Lower leg skin (tissue), 3 donors: ENCODE measurements at regions not wholly inside any gene's neighbourhood (a gene's known extent, or its start where the extent isn't known, plus 50 kb on each side); places are given as distances from the start of the nearest gene placed in this dataset.

Experiments used
- POLR2A ChIP-seq, 2 donors: fragments of 450-650 bp; IDR thresholded peaks; one replicate each; pipeline ENCODE4 v1.6.1; 2016 to 2017; ENCODE audit warnings: antibody characterized with exemption in 2 of 2, mild to moderate bottlenecking in 1 of 2, moderate library complexity in 1 of 2
- TF ChIP-seq, protein P1 (sequence below), 3 donors: fragments of 450-650 bp; IDR thresholded peaks; one replicate each; pipeline ENCODE4 v1.5.1; 2016; ENCODE audit warnings: antibody characterized with exemption in 3 of 3, mild to moderate bottlenecking in 3 of 3, moderate library complexity in 2 of 3

DNA sequence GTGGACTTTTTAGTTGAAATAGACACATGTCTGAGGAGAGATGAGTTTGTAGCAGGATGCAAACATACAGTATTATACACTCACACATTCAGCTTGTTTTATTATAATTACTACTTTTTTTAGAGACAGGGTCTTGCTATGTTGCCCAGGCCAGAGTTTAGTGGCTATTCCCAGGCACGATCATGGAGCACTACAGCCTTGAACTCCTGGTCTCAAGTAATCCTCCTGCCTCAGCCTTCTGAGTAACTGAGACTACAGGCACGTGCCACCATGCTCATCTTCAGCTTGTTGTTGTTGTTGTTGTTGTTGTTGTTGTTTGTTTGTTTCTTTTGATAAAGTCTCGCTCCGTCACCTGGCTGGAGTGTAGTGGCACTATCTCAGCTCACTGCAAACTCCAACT is 94.7 kb upstream of the ACSL4 start:
- TF ChIP-seq, protein P1, sequence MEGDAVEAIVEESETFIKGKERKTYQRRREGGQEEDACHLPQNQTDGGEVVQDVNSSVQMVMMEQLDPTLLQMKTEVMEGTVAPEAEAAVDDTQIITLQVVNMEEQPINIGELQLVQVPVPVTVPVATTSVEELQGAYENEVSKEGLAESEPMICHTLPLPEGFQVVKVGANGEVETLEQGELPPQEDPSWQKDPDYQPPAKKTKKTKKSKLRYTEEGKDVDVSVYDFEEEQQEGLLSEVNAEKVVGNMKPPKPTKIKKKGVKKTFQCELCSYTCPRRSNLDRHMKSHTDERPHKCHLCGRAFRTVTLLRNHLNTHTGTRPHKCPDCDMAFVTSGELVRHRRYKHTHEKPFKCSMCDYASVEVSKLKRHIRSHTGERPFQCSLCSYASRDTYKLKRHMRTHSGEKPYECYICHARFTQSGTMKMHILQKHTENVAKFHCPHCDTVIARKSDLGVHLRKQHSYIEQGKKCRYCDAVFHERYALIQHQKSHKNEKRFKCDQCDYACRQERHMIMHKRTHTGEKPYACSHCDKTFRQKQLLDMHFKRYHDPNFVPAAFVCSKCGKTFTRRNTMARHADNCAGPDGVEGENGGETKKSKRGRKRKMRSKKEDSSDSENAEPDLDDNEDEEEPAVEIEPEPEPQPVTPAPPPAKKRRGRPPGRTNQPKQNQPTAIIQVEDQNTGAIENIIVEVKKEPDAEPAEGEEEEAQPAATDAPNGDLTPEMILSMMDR (IDR thresholded peaks at IDR 0.05): no peak
- TF ChIP-seq POLR2A (IDR thresholded peaks at IDR 0.05): no peak
